ENCODE measurements at regions not wholly inside any gene's neighbourhood (a gene's known extent, or its start where the extent isn't known, plus 50 kb on each side); places are given as distances from the start of the nearest gene placed in this dataset.

DNA sequence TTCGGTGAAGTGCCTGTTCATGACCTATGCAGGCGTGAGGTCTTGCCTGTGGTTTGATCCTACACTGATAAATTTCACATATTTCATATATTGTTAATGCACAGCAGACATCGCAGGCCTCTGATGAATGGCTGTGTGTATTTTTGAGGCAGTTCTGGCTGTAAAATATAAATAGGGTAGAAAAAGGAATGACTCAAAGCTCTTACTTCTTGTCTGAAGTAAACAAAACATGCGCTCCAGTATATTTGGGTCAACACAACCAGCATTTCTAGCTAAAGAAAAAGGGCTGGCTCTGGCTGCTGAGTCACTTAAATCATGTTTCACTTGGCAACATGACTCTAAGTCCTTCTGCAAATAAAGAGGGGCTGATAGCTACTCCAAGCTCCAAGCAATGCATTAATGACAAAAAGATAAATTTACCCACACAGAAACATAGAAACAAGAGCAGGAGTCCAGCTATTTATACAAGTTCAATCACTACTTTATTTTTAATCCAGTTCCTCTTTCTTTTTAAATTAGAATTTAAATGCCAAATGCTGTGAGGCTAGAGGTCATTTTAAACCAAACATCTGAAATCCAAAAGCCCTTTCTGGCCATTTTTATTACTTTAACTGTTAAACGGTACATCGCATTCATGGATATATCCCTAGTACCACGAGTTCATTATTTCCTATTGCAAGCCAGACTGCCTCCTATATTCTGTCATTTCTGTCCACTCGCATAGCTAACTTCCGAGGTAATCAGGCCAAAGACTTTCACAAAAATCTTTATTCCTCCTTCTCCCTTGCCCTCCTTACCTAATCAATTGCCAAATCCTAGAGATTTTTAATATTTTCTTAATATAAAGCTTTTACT, 54.3 kb upstream of the TMCC3 start:
- no peak overlapping the region for H3K27ac ChIP-seq
- no peak overlapping the region for H3K4me3 ChIP-seq
- peaks cover 12% of the 10 kb centered on the region for H3K4me1 ChIP-seq
- TF ChIP-seq, protein P1, sequence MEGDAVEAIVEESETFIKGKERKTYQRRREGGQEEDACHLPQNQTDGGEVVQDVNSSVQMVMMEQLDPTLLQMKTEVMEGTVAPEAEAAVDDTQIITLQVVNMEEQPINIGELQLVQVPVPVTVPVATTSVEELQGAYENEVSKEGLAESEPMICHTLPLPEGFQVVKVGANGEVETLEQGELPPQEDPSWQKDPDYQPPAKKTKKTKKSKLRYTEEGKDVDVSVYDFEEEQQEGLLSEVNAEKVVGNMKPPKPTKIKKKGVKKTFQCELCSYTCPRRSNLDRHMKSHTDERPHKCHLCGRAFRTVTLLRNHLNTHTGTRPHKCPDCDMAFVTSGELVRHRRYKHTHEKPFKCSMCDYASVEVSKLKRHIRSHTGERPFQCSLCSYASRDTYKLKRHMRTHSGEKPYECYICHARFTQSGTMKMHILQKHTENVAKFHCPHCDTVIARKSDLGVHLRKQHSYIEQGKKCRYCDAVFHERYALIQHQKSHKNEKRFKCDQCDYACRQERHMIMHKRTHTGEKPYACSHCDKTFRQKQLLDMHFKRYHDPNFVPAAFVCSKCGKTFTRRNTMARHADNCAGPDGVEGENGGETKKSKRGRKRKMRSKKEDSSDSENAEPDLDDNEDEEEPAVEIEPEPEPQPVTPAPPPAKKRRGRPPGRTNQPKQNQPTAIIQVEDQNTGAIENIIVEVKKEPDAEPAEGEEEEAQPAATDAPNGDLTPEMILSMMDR (IDR thresholded peaks at IDR 0.05): no peak
- ATAC-seq (no peak), DNase-seq (no peak)
- H3K27me3 ChIP-seq: no peaks in the 10 kb centered on the region
- no peaks in the 10 kb centered on the region for H3K36me3 ChIP-seq
- intact Hi-C loops (cut with DNase I): no loop called here
- H3K9me3 ChIP-seq: no peaks in the 10 kb centered on the region

DNA sequence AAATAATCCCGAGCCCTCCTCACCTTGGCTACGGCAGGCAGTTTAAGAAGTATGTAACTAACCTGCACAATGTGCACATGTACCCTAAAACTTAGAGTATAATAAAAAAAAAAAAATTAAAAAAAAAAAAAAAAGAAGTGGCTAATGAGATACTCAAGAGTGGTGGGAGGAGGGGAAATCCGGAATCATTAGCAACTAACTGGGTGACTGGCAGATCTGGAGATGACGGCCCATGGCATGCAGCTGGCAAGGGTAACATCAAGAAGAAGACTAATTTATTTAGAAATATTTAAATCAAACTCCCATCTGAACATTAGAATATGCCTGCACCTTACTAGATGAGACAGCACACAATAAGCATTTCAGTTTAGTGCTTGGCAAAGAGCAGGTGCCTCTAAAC, 52.3 kb upstream of the TMCC3 start:
- TF ChIP-seq, protein P1 (IDR thresholded peaks at IDR 0.05): no peak
- no peaks in the 10 kb centered on the region for H3K9me3 ChIP-seq
- DNase-seq (no peak), ATAC-seq (no peak)
- no peak overlapping the region for H3K4me3 ChIP-seq
- no peaks in the 10 kb centered on the region for H3K36me3 ChIP-seq
- peaks cover 11% of the 10 kb centered on the region for H3K4me1 ChIP-seq
- no peaks in the 10 kb centered on the region for H3K27me3 ChIP-seq
- H3K27ac ChIP-seq: no peak overlapping the region
- intact Hi-C loops (cut with DNase I): no loop called here

DNA sequence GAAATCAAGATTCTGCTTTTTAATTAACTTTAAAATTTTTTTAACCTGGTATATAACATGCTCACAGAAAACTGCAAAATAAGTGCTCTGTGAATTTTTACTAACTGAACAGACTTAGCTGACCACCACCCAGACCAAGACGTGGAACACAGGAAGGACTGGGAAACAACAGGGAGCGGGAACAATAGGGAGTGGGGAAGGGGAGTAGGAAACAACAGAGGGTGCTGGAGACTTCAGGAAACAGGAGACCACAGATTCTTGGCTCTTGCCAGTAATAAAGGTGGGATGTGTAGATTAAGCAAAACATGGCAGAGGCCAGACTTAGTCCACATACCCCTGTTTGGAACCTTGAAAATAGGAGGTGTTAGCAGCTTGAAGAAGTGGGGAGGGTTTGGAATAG, 51.4 kb upstream of the TMCC3 start:
- no peak for DNase-seq
- no peak overlapping the region for H3K4me3 ChIP-seq
- H3K36me3 ChIP-seq: no peaks in the 10 kb centered on the region
- H3K27ac ChIP-seq: no peak overlapping the region
- intact Hi-C loops (cut with DNase I): no loop called here
- H3K9me3 ChIP-seq: no peaks in the 10 kb centered on the region
- no peak for ATAC-seq
- TF ChIP-seq, protein P1 (IDR thresholded peaks at IDR 0.05): no peak
- H3K4me1 ChIP-seq: peaks cover 5% of the 10 kb centered on the region
- no peaks in the 10 kb centered on the region for H3K27me3 ChIP-seq

DNA sequence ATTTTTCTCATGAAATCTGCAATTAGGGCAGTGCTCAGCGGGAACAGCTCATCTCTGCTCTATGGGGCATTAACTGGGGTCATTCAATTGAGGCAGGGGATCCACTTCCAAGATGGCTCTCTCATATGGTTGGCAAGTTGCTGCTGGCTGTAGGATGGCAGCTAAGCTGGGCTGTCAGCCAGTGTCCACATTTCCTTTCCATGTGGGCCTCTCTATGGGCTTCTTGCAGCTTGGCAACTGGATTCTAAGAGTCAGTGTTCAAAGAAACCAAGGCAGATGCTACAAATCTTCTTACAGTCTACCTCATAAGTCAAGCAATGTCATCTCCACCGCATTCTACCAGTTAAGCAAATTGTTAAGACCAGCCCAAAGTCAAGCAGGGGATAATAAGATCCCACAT, 50.3 kb upstream of the TMCC3 start:
- Histone ChIP-seq H3K9me3 (no peaks in the 10 kb centered on the region), H3K36me3 (no peaks in the 10 kb centered on the region), H3K27me3 (no peaks in the 10 kb centered on the region), H3K27ac (no peak overlapping the region), H3K4me1 (peaks cover 5% of the 10 kb centered on the region), H3K4me3 (no peak overlapping the region)
- DNase-seq: no peak
- TF ChIP-seq, protein P1 (IDR thresholded peaks at IDR 0.05): no peak
- ATAC-seq: no peak
- intact Hi-C loops (cut with DNase I): no loop called here

All from upper lobe of right lung (tissue), 1 donor.